ENCODE measurements at regions not wholly inside any gene's neighbourhood (a gene's known extent, or its start where the extent isn't known, plus 50 kb on each side); places are given as distances from the start of the nearest gene placed in this dataset.

- H3K27ac ChIP-seq = no peak overlapping the region
- no peaks in the 10 kb centered on the region for H3K4me1 ChIP-seq
- intact Hi-C loops (cut with DNase I) = no loop called here
- H3K36me3 ChIP-seq = no peaks in the 10 kb centered on the region
- ATAC-seq (no peak), DNase-seq (no peak)
- no peaks in the 10 kb centered on the region for H3K9me3 ChIP-seq
- no peaks in the 10 kb centered on the region for H3K27me3 ChIP-seq
- TF ChIP-seq CTCF (IDR thresholded peaks at IDR 0.05) = no peak
- no peak overlapping the region for H3K4me3 ChIP-seq
Observed at GRCh38 chr2:56892382-56892781, 708.6 kb downstream of the CCDC85A start.

GRCh38 chr2:56898986-56899385 lies 715.2 kb downstream of the CCDC85A start:
- ATAC-seq (no peak), DNase-seq (no peak)
- H3K36me3 ChIP-seq = no peaks in the 10 kb centered on the region
- no peak for TF ChIP-seq CTCF (IDR thresholded peaks at IDR 0.05)
- no peak overlapping the region for H3K4me3 ChIP-seq
- intact Hi-C loops (cut with DNase I) = no loop called here
- no peaks in the 10 kb centered on the region for H3K4me1 ChIP-seq
- H3K27me3 ChIP-seq = no peaks in the 10 kb centered on the region
- H3K9me3 ChIP-seq = no peaks in the 10 kb centered on the region
- no peak overlapping the region for H3K27ac ChIP-seq

- Histone ChIP-seq H3K9me3 (peaks cover 3% of the 10 kb centered on the region), H3K36me3 (no peaks in the 10 kb centered on the region), H3K27ac (no peak overlapping the region), H3K27me3 (no peaks in the 10 kb centered on the region), H3K4me3 (no peak overlapping the region), H3K4me1 (no peaks in the 10 kb centered on the region)
- intact Hi-C loops (cut with DNase I) = no loop called here
- DNase-seq (no peak), ATAC-seq (no peak)
- no peak for TF ChIP-seq CTCF (IDR thresholded peaks at IDR 0.05)
Observed at GRCh38 chr2:56912490-56912889, 728.7 kb downstream of the CCDC85A start.

GRCh38 chr2:56918790-56919189 lies 735.0 kb downstream of the CCDC85A start:
- H3K4me1 ChIP-seq = no peaks in the 10 kb centered on the region
- H3K36me3 ChIP-seq = no peaks in the 10 kb centered on the region
- intact Hi-C loops (cut with DNase I) = no loop called here
- ATAC-seq = no peak
- H3K9me3 ChIP-seq = peaks cover 3% of the 10 kb centered on the region
- H3K27ac ChIP-seq = no peak overlapping the region
- no peak for DNase-seq
- no peak for TF ChIP-seq CTCF (IDR thresholded peaks at IDR 0.05)
- H3K27me3 ChIP-seq = no peaks in the 10 kb centered on the region
- no peak overlapping the region for H3K4me3 ChIP-seq

- intact Hi-C loops (cut with DNase I) = no loop called here
- ATAC-seq (no peak), DNase-seq (no peak)
- TF ChIP-seq CTCF (IDR thresholded peaks at IDR 0.05) = no peak
- no peak overlapping the region for H3K4me3 ChIP-seq
- H3K27ac ChIP-seq = no peak overlapping the region
- H3K9me3 ChIP-seq = no peaks in the 10 kb centered on the region
- no peaks in the 10 kb centered on the region for H3K27me3 ChIP-seq
- H3K36me3 ChIP-seq = no peaks in the 10 kb centered on the region
- H3K4me1 ChIP-seq = no peaks in the 10 kb centered on the region
Observed at GRCh38 chr2:56933976-56934375, 750.2 kb downstream of the CCDC85A start.

- no peak overlapping the region for H3K27ac ChIP-seq
- no peaks in the 10 kb centered on the region for H3K9me3 ChIP-seq
- H3K27me3 ChIP-seq = no peaks in the 10 kb centered on the region
- H3K4me1 ChIP-seq = no peaks in the 10 kb centered on the region
- no peak for DNase-seq
- no peaks in the 10 kb centered on the region for H3K36me3 ChIP-seq
- TF ChIP-seq CTCF (IDR thresholded peaks at IDR 0.05) = no peak
- intact Hi-C loops (cut with DNase I) = no loop called here
- H3K4me3 ChIP-seq = no peak overlapping the region
- no peak for ATAC-seq
Observed at GRCh38 chr2:56934866-56935265, 751.1 kb downstream of the CCDC85A start.
